CD14-positive monocyte (primary cell): ENCODE measurements at regions not wholly inside any gene's neighbourhood (a gene's known extent, or its start where the extent isn't known, plus 50 kb on each side); places are given as distances from the start of the nearest gene placed in this dataset.

Experiments
- DNase-seq, 3 donors: peaks; one replicate each; pipeline ENCODE4 v3.0.0-alpha.2; 2011 to 2022
- H2AFZ ChIP-seq: 2 replicates; pipeline ENCODE4 v1.6.0; 2012; ENCODE audit warnings: mild to moderate bottlenecking, low read depth, low read length, inconsistent platforms; ENCODE audit not compliant: insufficient read depth, poor library complexity, severe bottlenecking
- H3K27ac ChIP-seq, 2 donors: 1 replicate in 1 of 2; 2 replicates in 1 of 2; pipeline ENCODE4 v1.5.1; 2012 to 2013; ENCODE audit warnings: low read length in 2 of 2, control low read depth in 1 of 2, inconsistent platforms in 1 of 2, low read depth in 1 of 2, mild to moderate bottlenecking in 1 of 2
- H3K27me3 ChIP-seq, 2 donors: one replicate each; pipeline versions ENCODE4 v1.6.0 to v1.6.1; 2011 to 2013; ENCODE audit warnings: low read length in 2 of 2; ENCODE audit not compliant: control insufficient read depth in 2 of 2, insufficient read depth in 2 of 2
- H3K36me3 ChIP-seq, 2 donors: replicated peaks in 1 of 2; 1 replicate in 1 of 2; 2 replicates in 1 of 2; pipeline versions ENCODE4 v1.5.1 to v1.6.1; 2012 to 2013; ENCODE audit warnings: low read length in 2 of 2, control low read depth in 1 of 2, inconsistent platforms in 1 of 2, mild to moderate bottlenecking in 1 of 2; ENCODE audit not compliant: insufficient read depth in 2 of 2, control insufficient read depth in 1 of 2
- H3K4me1 ChIP-seq, 2 donors: 1 replicate in 1 of 2; 2 replicates in 1 of 2; pipeline versions ENCODE4 v1.5.1 to v1.6.1; 2012 to 2013; ENCODE audit warnings: low read length in 2 of 2, control low read depth in 1 of 2, inconsistent platforms in 1 of 2, mild to moderate bottlenecking in 1 of 2, moderate library complexity in 1 of 2; ENCODE audit not compliant: insufficient read depth in 2 of 2, control insufficient read depth in 1 of 2
- H3K4me2 ChIP-seq: replicated peaks from 2 replicates; pipeline ENCODE3; 2012; ENCODE audit warnings: low read length, moderate library complexity, mild to moderate bottlenecking; ENCODE audit not compliant: poor library complexity, severe bottlenecking; ENCODE audit errors: extremely low read depth
- H3K4me3 ChIP-seq, 3 experiments: fragments of 200-600 bp in 1 of 3; sonication (generic) in 1 of 3; replicated peaks in 1 of 3; 1 replicate in 2 of 3; 2 replicates in 1 of 3; pipeline ENCODE4 v1.5.1; 2011 to 2013; ENCODE audit warnings: low read length in 3 of 3, mild to moderate bottlenecking in 3 of 3, control low read depth in 2 of 3, low read depth in 2 of 3, inconsistent platforms in 1 of 3, moderate library complexity in 1 of 3
- H3K79me2 ChIP-seq: 2 replicates; pipeline ENCODE4 v1.6.0; 2012; ENCODE audit warnings: mild to moderate bottlenecking, control low read depth, inconsistent platforms, low read length, moderate library complexity; ENCODE audit not compliant: insufficient read depth
- H3K9ac ChIP-seq: 2 replicates; pipeline ENCODE4 v1.6.0; 2017; ENCODE audit warnings: low read length, mild to moderate bottlenecking; ENCODE audit not compliant: insufficient read depth, poor library complexity, severe bottlenecking
- H3K9me3 ChIP-seq, 2 donors: replicated peaks in 1 of 2; 1 replicate in 1 of 2; 2 replicates in 1 of 2; pipeline versions ENCODE4 v1.5.1 to v1.6.1; 2012 to 2013; ENCODE audit warnings: low read length in 2 of 2, control low read depth in 1 of 2; ENCODE audit not compliant: control insufficient read depth in 1 of 2, insufficient read depth in 1 of 2
- H4K20me1 ChIP-seq: 2 replicates; pipeline ENCODE4 v1.6.0; 2012; ENCODE audit warnings: mild to moderate bottlenecking, low read length, control low read depth, moderate library complexity; ENCODE audit not compliant: insufficient read depth
- H3K27ac Mint-ChIP-seq, 7 donors: one replicate each; pipeline ENCODE4 v1.8.0; 2020; ENCODE audit warnings: mild to moderate bottlenecking in 7 of 7, mixed read lengths in 7 of 7, moderate library complexity in 6 of 7, inconsistent platforms in 2 of 7
- H3K27me3 Mint-ChIP-seq, 3 donors: one replicate each; pipeline ENCODE4 v1.8.0; 2021 to 2022; ENCODE audit warnings: low read depth in 3 of 3, mild to moderate bottlenecking in 3 of 3, mixed read lengths in 3 of 3, moderate library complexity in 3 of 3, inconsistent platforms in 1 of 3
- H3K36me3 Mint-ChIP-seq, 2 donors: one replicate each; pipeline ENCODE4 v1.8.0; 2020; ENCODE audit warnings: mixed read lengths in 2 of 2, inconsistent platforms in 1 of 2, mild to moderate bottlenecking in 1 of 2
- H3K4me1 Mint-ChIP-seq: one replicate; pipeline ENCODE4 v1.8.0; 2020; ENCODE audit warnings: mild to moderate bottlenecking, mixed read lengths
- H3K4me3 Mint-ChIP-seq, 2 donors: one replicate each; pipeline ENCODE4 v1.8.0; 2020; ENCODE audit warnings: mild to moderate bottlenecking in 2 of 2, mixed read lengths in 2 of 2, moderate library complexity in 1 of 2
- H3K9me3 Mint-ChIP-seq, 7 donors: one replicate each; pipeline ENCODE4 v1.8.0; 2020 to 2022; ENCODE audit warnings: mixed read lengths in 7 of 7, mild to moderate bottlenecking in 6 of 7, moderate library complexity in 6 of 7, inconsistent platforms in 2 of 7
- CTCF ChIP-seq: fragments of 200-600 bp; IDR thresholded peaks from one replicate; pipeline ENCODE4 v1.8.0; 2022; ENCODE audit warnings: antibody characterized with exemption, mild to moderate bottlenecking
- WGBS: methylation state at CpG from one replicate; pipeline ENCODE4 v1.1.5; 2013; ENCODE audit warnings: missing lambda C conversion rate; ENCODE audit not compliant: insufficient coverage; 5-methylcytosine and 5-hydroxymethylcytosine counted together
- intact Hi-C, 2 donors: fragments of 100-400 bp; cut with micrococcal nuclease; formaldehyde crosslinking; loops; one replicate each; pipeline versions ENCODE4 v1.15.0 to v1.15.1; 2023

- 95% methylated on average over 2 of the region's 6 CpGs for WGBS
- TF ChIP-seq CTCF, result no peak
- H3K9ac ChIP-seq, result no peak overlapping the region
- Mint-ChIP-seq H3K27me3 (no peaks in the 10 kb centered on the region), H3K4me3 (no peak overlapping the region), H3K4me1 (peaks cover 34% of the 10 kb centered on the region), H3K36me3 (no peaks in the 10 kb centered on the region), H3K27ac (peak overlapping the region; percentile 80 to 95 (median 94)), H3K9me3 (peaks cover 2 to 12% (median 9%) of the 10 kb centered on the region in 7 donors)
- H3K36me3 ChIP-seq, result no peaks in the 10 kb centered on the region
- peak; percentile 75 to 94 (median 82) for DNase-seq
- no peak overlapping the region for H2AFZ ChIP-seq
- H3K9me3 ChIP-seq, result no peaks in the 10 kb centered on the region
- peak overlapping the region; percentile 63 to 79 for H3K27ac ChIP-seq
- intact Hi-C loops, result no loop called here
- no peaks in the 10 kb centered on the region for H3K27me3 ChIP-seq
- H3K4me1 ChIP-seq, result peaks cover 35 to 37% of the 10 kb centered on the region in 2 donors
- no peak overlapping the region for H3K4me3 ChIP-seq
- H3K4me2 ChIP-seq, result no peak overlapping the region
- H4K20me1 ChIP-seq, result no peaks in the 10 kb centered on the region
- no peaks in the 10 kb centered on the region for H3K79me2 ChIP-seq
Measured at GRCh38 chr15:97504031-97504792, 456.3 kb upstream of the ARRDC4 start.

- H3K27me3 ChIP-seq, result no peaks in the 10 kb centered on the region
- H4K20me1 ChIP-seq, result no peaks in the 10 kb centered on the region
- DNase-seq, result peak in 1 of 3 donors; percentile 30
- TF ChIP-seq CTCF, result no peak
- no peak overlapping the region for H2AFZ ChIP-seq
- peaks cover 0 to 4% (median 2%) of the 10 kb centered on the region in 7 donors for H3K9me3 Mint-ChIP-seq
- H3K27ac Mint-ChIP-seq, result peak overlapping the region in 2 of 7 donors; percentile 50 to 60
- H3K9ac ChIP-seq, result no peak overlapping the region
- H3K4me3 Mint-ChIP-seq, result no peak overlapping the region
- peaks cover 0 to 5% of the 10 kb centered on the region in 2 donors for H3K4me1 ChIP-seq
- no peak overlapping the region for H3K4me2 ChIP-seq
- peaks cover 0 to 7% (median 2%) of the 10 kb centered on the region in 3 donors for H3K27me3 Mint-ChIP-seq
- H3K36me3 ChIP-seq, result no peaks in the 10 kb centered on the region
- H3K36me3 Mint-ChIP-seq, result no peaks in the 10 kb centered on the region
- intact Hi-C loops, result no loop called here
- no peaks in the 10 kb centered on the region for H3K9me3 ChIP-seq
- no peak overlapping the region for H3K27ac ChIP-seq
- no peak overlapping the region for H3K4me3 ChIP-seq
- peaks cover 16% of the 10 kb centered on the region for H3K4me1 Mint-ChIP-seq
- WGBS, result no CpG with 5 or more reads among the region's 2 CpGs
- no peaks in the 10 kb centered on the region for H3K79me2 ChIP-seq
Measured at GRCh38 chr15:97517737-97518136, 442.8 kb upstream of the ARRDC4 start.
